RWPE2 (cell line): ENCODE measurements at regions not wholly inside any gene's neighbourhood (a gene's known extent, or its start where the extent isn't known, plus 50 kb on each side); places are given as distances from the start of the nearest gene placed in this dataset.

ENCODE experiments used
- ATAC-seq: fragments of 200-7000 bp; cut with Tn5 transposase; 3 replicates; pipeline ENCODE4 v1.9.1; 2021; ENCODE audit warnings: low read depth
- DNase-seq: peaks from one replicate; pipeline ENCODE4 v3.0.0-alpha.2; 2020; ENCODE audit warnings: low spot score
- H3K27ac ChIP-seq: fragments of 450-650 bp; 2 replicates; pipeline ENCODE4 v1.5.1; 2017; ENCODE audit warnings: mild to moderate bottlenecking; ENCODE audit not compliant: poor library complexity, severe bottlenecking
- H3K27me3 ChIP-seq: fragments of 250-450 bp; sonication (Bioruptor Pico); 2 replicates; pipeline ENCODE4 v1.5.1; 2021; ENCODE audit warnings: mild to moderate bottlenecking, moderate library complexity; ENCODE audit not compliant: insufficient read depth, poor library complexity, severe bottlenecking
- H3K36me3 ChIP-seq: fragments of 250-450 bp; sonication (Bioruptor Pico); 2 replicates; pipeline ENCODE4 v1.5.1; 2020; ENCODE audit warnings: low read depth, mild to moderate bottlenecking, moderate library complexity
- H3K4me1 ChIP-seq: fragments of 250-450 bp; sonication (Bioruptor Pico); 2 replicates; pipeline ENCODE4 v1.5.1; 2021; ENCODE audit warnings: mild to moderate bottlenecking, moderate library complexity; ENCODE audit not compliant: insufficient read depth, poor library complexity, severe bottlenecking
- H3K4me3 ChIP-seq: fragments of 250-450 bp; sonication (Bioruptor Pico); 2 replicates; pipeline ENCODE4 v1.5.1; 2021; ENCODE audit warnings: mild to moderate bottlenecking, moderate library complexity; ENCODE audit not compliant: severe bottlenecking
- H3K9me3 ChIP-seq: fragments of 250-450 bp; sonication (Bioruptor Pico); 2 replicates; pipeline ENCODE4 v1.5.1; 2021; ENCODE audit warnings: mild to moderate bottlenecking, moderate library complexity; ENCODE audit not compliant: severe bottlenecking
- CTCF ChIP-seq: fragments of 450-650 bp; IDR thresholded peaks from one replicate; pipeline ENCODE4 v1.5.1; 2017; ENCODE audit warnings: mild to moderate bottlenecking, moderate library complexity; ENCODE audit not compliant: poor library complexity, severe bottlenecking

- Histone ChIP-seq H3K36me3 (no peaks in the 10 kb centered on the region), H3K4me1 (no peaks in the 10 kb centered on the region), H3K4me3 (no peak overlapping the region), H3K27me3 (no peaks in the 10 kb centered on the region), H3K27ac (no peak overlapping the region), H3K9me3 (no peaks in the 10 kb centered on the region)
- no peak for ATAC-seq
- no peak for DNase-seq
- TF ChIP-seq CTCF: no peak
Measured at GRCh38 chr13:50513300-50513877, 330.1 kb downstream of the DLEU7 start.

- Histone ChIP-seq H3K27me3 (no peaks in the 10 kb centered on the region), H3K4me3 (no peak overlapping the region), H3K4me1 (no peaks in the 10 kb centered on the region), H3K27ac (no peak overlapping the region), H3K36me3 (no peaks in the 10 kb centered on the region), H3K9me3 (no peaks in the 10 kb centered on the region)
- DNase-seq (no peak), ATAC-seq (no peak)
- TF ChIP-seq CTCF: no peak
Measured at GRCh38 chr13:50514249-50514648, 329.2 kb downstream of the DLEU7 start.

GRCh38 chr13:50518131-50518530 lies 325.4 kb downstream of the DLEU7 start:
- Histone ChIP-seq H3K9me3 (no peaks in the 10 kb centered on the region), H3K36me3 (no peaks in the 10 kb centered on the region), H3K27me3 (no peaks in the 10 kb centered on the region), H3K4me1 (no peaks in the 10 kb centered on the region), H3K27ac (no peak overlapping the region), H3K4me3 (no peak overlapping the region)
- ATAC-seq (no peak), DNase-seq (no peak)
- TF ChIP-seq CTCF: no peak

GRCh38 chr13:50518781-50519201 lies 324.7 kb downstream of the DLEU7 start:
- H3K9me3 ChIP-seq: no peaks in the 10 kb centered on the region
- no peak overlapping the region for H3K27ac ChIP-seq
- no peak overlapping the region for H3K4me3 ChIP-seq
- H3K36me3 ChIP-seq: no peaks in the 10 kb centered on the region
- TF ChIP-seq CTCF: no peak
- ATAC-seq: no peak
- no peak for DNase-seq
- H3K27me3 ChIP-seq: no peaks in the 10 kb centered on the region
- H3K4me1 ChIP-seq: no peaks in the 10 kb centered on the region

- H3K4me1 ChIP-seq: no peaks in the 10 kb centered on the region
- no peak for DNase-seq
Measured at GRCh38 chr13:50519866-50520265, 323.6 kb downstream of the DLEU7 start.

More at GRCh38 chr13:50519866-50520265, 323.6 kb downstream of the DLEU7 start:
- Histone ChIP-seq H3K27me3 (no peaks in the 10 kb centered on the region), H3K36me3 (no peaks in the 10 kb centered on the region), H3K27ac (no peak overlapping the region), H3K9me3 (no peaks in the 10 kb centered on the region), H3K4me3 (no peak overlapping the region)
- no peak for ATAC-seq
- no peak for TF ChIP-seq CTCF
